WTC11 (cell line): ENCODE measurements at regions not wholly inside any gene's neighbourhood (a gene's known extent, or its start where the extent isn't known, plus 50 kb on each side); places are given as distances from the start of the nearest gene placed in this dataset.

Source experiments
- ATAC-seq: fragments of 200-7000 bp; cut with Tn5 transposase; 2 replicates; pipeline ENCODE4 v1.10.0; 2021; ENCODE audit warnings: mild to moderate bottlenecking, moderate library complexity
- CTCF ChIA-PET: fragments of 300-600 bp; sonication (Branson Sonifier 250); formaldehyde crosslinking; loops from one replicate; lab custom pipeline; 2021; ENCODE audit warnings: antibody characterized with exemption; lab: Charles Lee
- POLR2A ChIA-PET: fragments of 350-600 bp; sonication (Branson Sonifier 250); formaldehyde crosslinking; loops from one replicate; lab custom pipeline; 2021; ENCODE audit warnings: antibody characterized with exemption; lab: Charles Lee
- DNase-seq: peaks from one replicate; pipeline ENCODE4 v3.0.0; 2021; ENCODE audit warnings: low spot score
- H3K27ac Mint-ChIP-seq: 2 replicates; pipeline ENCODE4 v1.8.0; 2021; ENCODE audit warnings: mixed read lengths
- H3K27me3 Mint-ChIP-seq: 2 replicates; pipeline ENCODE4 v1.8.0; 2021; ENCODE audit warnings: low read depth, mild to moderate bottlenecking, moderate library complexity, mixed read lengths
- H3K36me3 Mint-ChIP-seq: 2 replicates; pipeline ENCODE4 v1.8.0; 2021; ENCODE audit warnings: mixed read lengths
- H3K4me1 Mint-ChIP-seq: 2 replicates; pipeline ENCODE4 v1.8.0; 2022; ENCODE audit warnings: mixed read lengths
- H3K4me3 Mint-ChIP-seq: 2 replicates; pipeline ENCODE4 v1.8.0; 2021; ENCODE audit warnings: mild to moderate bottlenecking, moderate library complexity, mixed read lengths
- H3K9me3 Mint-ChIP-seq: 2 replicates; pipeline ENCODE4 v1.8.0; 2021; ENCODE audit warnings: mixed read lengths
- AFF4 ChIP-seq: sonication (generic); formaldehyde crosslinking; IDR thresholded peaks from 2 replicates; pipeline ENCODE4 v1.8.1; 2023; ENCODE audit warnings: mild to moderate bottlenecking, missing genetic modification reagents, borderline replicate concordance
- ATF6 ChIP-seq: sonication (generic); formaldehyde crosslinking; IDR thresholded peaks from 2 replicates; pipeline ENCODE4 v1.8.1; 2023; ENCODE audit warnings: mild to moderate bottlenecking, missing genetic modification reagents
- GTF2I ChIP-seq: fragments of 250-450 bp; sonication (Bioruptor Pico); conservative IDR thresholded peaks from 2 replicates; pipeline ENCODE4 v1.4.0; 2021; ENCODE audit warnings: mild to moderate bottlenecking
- HMGA2 ChIP-seq: fragments of 250-450 bp; sonication (Bioruptor Pico); IDR thresholded peaks from 2 replicates; pipeline ENCODE4 v1.4.0; 2021; ENCODE audit warnings: mild to moderate bottlenecking, moderate library complexity
- JUN ChIP-seq: sonication (generic); formaldehyde crosslinking; IDR thresholded peaks from 2 replicates; pipeline ENCODE4 v1.8.0; 2023; ENCODE audit warnings: mild to moderate bottlenecking, missing genetic modification reagents
- NFATC4 ChIP-seq: fragments of 250-450 bp; sonication (Bioruptor Pico); IDR thresholded peaks from 2 replicates; pipeline ENCODE4 v1.9.0; 2021; ENCODE audit warnings: mild to moderate bottlenecking
- NR1H2 ChIP-seq: sonication (generic); formaldehyde crosslinking; IDR thresholded peaks from 2 replicates; pipeline ENCODE4 v1.9.0; 2021; ENCODE audit warnings: mild to moderate bottlenecking, moderate library complexity, missing genetic modification reagents
- RELA ChIP-seq: sonication (generic); formaldehyde crosslinking; IDR thresholded peaks from 2 replicates; pipeline ENCODE4 v1.8.1; 2022; ENCODE audit warnings: missing genetic modification reagents, mild to moderate bottlenecking, borderline replicate concordance
- SMAD4 ChIP-seq: sonication (generic); formaldehyde crosslinking; IDR thresholded peaks from 2 replicates; pipeline ENCODE4 v1.8.0; 2022; ENCODE audit warnings: mild to moderate bottlenecking, missing genetic modification reagents
- SOX15 ChIP-seq: fragments of 250-450 bp; sonication (Bioruptor Pico); IDR thresholded peaks from 2 replicates; pipeline ENCODE4 v1.9.0; 2021; ENCODE audit warnings: mild to moderate bottlenecking
- TCF7 ChIP-seq: sonication (generic); formaldehyde crosslinking; IDR thresholded peaks from 2 replicates; pipeline ENCODE4 v1.8.0; 2022; ENCODE audit warnings: mild to moderate bottlenecking, low read depth, missing genetic modification reagents, moderate library complexity
- ZNF423 ChIP-seq: fragments of 250-450 bp; sonication (Bioruptor Pico); IDR thresholded peaks from 2 replicates; pipeline ENCODE4 v2.1.2; 2022; ENCODE audit warnings: mild to moderate bottlenecking, moderate library complexity
- TF ChIP-seq, protein P1 (sequence below): sonication (generic); formaldehyde crosslinking; IDR thresholded peaks from 2 replicates; pipeline ENCODE4 v1.8.1; 2022; ENCODE audit warnings: mild to moderate bottlenecking, moderate library complexity, missing genetic modification reagents
- TF ChIP-seq, protein P2 (sequence below): sonication (generic); formaldehyde crosslinking; IDR thresholded peaks from 2 replicates; pipeline ENCODE4 v1.8.1; 2022; ENCODE audit warnings: missing genetic modification reagents, borderline replicate concordance
- TF ChIP-seq, protein P3 (sequence below): sonication (generic); formaldehyde crosslinking; IDR thresholded peaks from 2 replicates; pipeline ENCODE4 v1.8.1; 2023; ENCODE audit warnings: mild to moderate bottlenecking, moderate library complexity, missing genetic modification reagents
- TF ChIP-seq, protein P4 (sequence below): sonication (generic); formaldehyde crosslinking; IDR thresholded peaks from 2 replicates; pipeline ENCODE4 v1.8.0; 2022; ENCODE audit warnings: mild to moderate bottlenecking, missing genetic modification reagents
- TF ChIP-seq, protein P5 (sequence below): sonication (generic); formaldehyde crosslinking; IDR thresholded peaks from 2 replicates; pipeline ENCODE4 v1.8.1; 2023; ENCODE audit warnings: mild to moderate bottlenecking, missing genetic modification reagents

- TF ChIP-seq AFF4 (CRISPR knock-in tag): no peak
- no peak for TF ChIP-seq JUN (CRISPR knock-in tag)
- TF ChIP-seq, protein P1, sequence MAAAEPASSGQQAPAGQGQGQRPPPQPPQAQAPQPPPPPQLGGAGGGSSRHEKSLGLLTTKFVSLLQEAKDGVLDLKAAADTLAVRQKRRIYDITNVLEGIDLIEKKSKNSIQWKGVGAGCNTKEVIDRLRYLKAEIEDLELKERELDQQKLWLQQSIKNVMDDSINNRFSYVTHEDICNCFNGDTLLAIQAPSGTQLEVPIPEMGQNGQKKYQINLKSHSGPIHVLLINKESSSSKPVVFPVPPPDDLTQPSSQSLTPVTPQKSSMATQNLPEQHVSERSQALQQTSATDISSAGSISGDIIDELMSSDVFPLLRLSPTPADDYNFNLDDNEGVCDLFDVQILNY (CRISPR knock-in tag): no peak
- no peak for TF ChIP-seq ATF6 (CRISPR knock-in tag)
- no peak for TF ChIP-seq SOX15 (CRISPR knock-in tag)
- TF ChIP-seq, protein P2, sequence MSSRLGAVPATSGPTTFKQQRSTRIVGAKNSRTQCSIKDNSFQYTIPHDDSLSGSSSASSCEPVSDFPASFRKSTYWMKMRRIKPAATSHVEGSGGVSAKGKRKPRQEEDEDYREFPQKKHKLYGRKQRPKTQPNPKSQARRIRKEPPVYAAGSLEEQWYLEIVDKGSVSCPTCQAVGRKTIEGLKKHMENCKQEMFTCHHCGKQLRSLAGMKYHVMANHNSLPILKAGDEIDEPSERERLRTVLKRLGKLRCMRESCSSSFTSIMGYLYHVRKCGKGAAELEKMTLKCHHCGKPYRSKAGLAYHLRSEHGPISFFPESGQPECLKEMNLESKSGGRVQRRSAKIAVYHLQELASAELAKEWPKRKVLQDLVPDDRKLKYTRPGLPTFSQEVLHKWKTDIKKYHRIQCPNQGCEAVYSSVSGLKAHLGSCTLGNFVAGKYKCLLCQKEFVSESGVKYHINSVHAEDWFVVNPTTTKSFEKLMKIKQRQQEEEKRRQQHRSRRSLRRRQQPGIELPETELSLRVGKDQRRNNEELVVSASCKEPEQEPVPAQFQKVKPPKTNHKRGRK (CRISPR knock-in tag): no peak
These were observed 86.5 kb upstream of the PRR23E start (continued) for GRCh38 chr3:127106456-127106855.

- Mint-ChIP-seq H3K4me1 (peaks cover 26% of the 10 kb centered on the region), H3K27me3 (no peaks in the 10 kb centered on the region; the same call in none of the 2 replicates), H3K36me3 (peaks cover 2% of the 10 kb centered on the region; the same call in 1 of the 2 replicates), H3K9me3 (peaks cover 21% of the 10 kb centered on the region), H3K4me3 (no peak overlapping the region), H3K27ac (no peak overlapping the region)
- POLR2A ChIA-PET: no interaction called here
- TF ChIP-seq ATF6 (CRISPR knock-in tag): no peak
- TF ChIP-seq NFATC4 (CRISPR knock-in tag): no peak
- no peak for TF ChIP-seq NR1H2 (CRISPR knock-in tag)
- TF ChIP-seq GTF2I: no peak
- TF ChIP-seq SOX15 (CRISPR knock-in tag): no peak
- TF ChIP-seq ZNF423: no peak
- TF ChIP-seq, protein P3, sequence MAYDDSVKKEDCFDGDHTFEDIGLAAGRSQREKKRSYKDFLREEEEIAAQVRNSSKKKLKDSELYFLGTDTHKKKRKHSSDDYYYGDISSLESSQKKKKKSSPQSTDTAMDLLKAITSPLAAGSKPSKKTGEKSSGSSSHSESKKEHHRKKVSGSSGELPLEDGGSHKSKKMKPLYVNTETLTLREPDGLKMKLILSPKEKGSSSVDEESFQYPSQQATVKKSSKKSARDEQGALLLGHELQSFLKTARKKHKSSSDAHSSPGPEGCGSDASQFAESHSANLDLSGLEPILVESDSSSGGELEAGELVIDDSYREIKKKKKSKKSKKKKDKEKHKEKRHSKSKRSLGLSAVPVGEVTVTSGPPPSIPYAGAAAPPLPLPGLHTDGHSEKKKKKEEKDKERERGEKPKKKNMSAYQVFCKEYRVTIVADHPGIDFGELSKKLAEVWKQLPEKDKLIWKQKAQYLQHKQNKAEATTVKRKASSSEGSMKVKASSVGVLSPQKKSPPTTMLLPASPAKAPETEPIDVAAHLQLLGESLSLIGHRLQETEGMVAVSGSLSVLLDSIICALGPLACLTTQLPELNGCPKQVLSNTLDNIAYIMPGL (CRISPR knock-in tag): no peak
- TF ChIP-seq, protein P4, sequence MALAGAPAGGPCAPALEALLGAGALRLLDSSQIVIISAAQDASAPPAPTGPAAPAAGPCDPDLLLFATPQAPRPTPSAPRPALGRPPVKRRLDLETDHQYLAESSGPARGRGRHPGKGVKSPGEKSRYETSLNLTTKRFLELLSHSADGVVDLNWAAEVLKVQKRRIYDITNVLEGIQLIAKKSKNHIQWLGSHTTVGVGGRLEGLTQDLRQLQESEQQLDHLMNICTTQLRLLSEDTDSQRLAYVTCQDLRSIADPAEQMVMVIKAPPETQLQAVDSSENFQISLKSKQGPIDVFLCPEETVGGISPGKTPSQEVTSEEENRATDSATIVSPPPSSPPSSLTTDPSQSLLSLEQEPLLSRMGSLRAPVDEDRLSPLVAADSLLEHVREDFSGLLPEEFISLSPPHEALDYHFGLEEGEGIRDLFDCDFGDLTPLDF (CRISPR knock-in tag): no peak
- TF ChIP-seq TCF7 (CRISPR knock-in tag): no peak
- TF ChIP-seq, protein P5, sequence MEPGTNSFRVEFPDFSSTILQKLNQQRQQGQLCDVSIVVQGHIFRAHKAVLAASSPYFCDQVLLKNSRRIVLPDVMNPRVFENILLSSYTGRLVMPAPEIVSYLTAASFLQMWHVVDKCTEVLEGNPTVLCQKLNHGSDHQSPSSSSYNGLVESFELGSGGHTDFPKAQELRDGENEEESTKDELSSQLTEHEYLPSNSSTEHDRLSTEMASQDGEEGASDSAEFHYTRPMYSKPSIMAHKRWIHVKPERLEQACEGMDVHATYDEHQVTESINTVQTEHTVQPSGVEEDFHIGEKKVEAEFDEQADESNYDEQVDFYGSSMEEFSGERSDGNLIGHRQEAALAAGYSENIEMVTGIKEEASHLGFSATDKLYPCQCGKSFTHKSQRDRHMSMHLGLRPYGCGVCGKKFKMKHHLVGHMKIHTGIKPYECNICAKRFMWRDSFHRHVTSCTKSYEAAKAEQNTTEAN (CRISPR knock-in tag): no peak
- TF ChIP-seq HMGA2 (CRISPR knock-in tag): no peak
- TF ChIP-seq, protein P2 (CRISPR knock-in tag): no peak
- TF ChIP-seq SMAD4 (CRISPR knock-in tag): no peak
- TF ChIP-seq, protein P1 (CRISPR knock-in tag): no peak
- no peak for TF ChIP-seq RELA
- DNase-seq (no peak), ATAC-seq (no peak)
- CTCF ChIA-PET: no interaction called here
These were observed 85.9 kb upstream of the PRR23E start for GRCh38 chr3:127107002-127107401.
